Esophagus squamous epithelium (tissue), 5 donors: ENCODE measurements at regions not wholly inside any gene's neighbourhood (a gene's known extent, or its start where the extent isn't known, plus 50 kb on each side); places are given as distances from the start of the nearest gene placed in this dataset.

Source experiments
- DNase-seq: peaks from one replicate; lab custom pipeline; 2025; lab: John Stamatoyannopoulos, UW
- H3K27ac ChIP-seq, 4 donors: fragments of 200-600 bp; sonication (generic); one replicate each; pipeline ENCODE4 v1.5.1; 2016 to 2019; ENCODE audit warnings: mild to moderate bottlenecking in 1 of 4
- H3K27me3 ChIP-seq, 4 donors: fragments of 200-600 bp; sonication (generic); 1 replicate in 3 of 4; 2 replicates in 1 of 4; pipeline versions ENCODE4 v1.5.1 to v1.6.0; 2017 to 2021; ENCODE audit warnings: antibody characterized with exemption in 1 of 4
- H3K36me3 ChIP-seq, 3 donors: fragments of 200-600 bp; sonication (generic); one replicate each; pipeline ENCODE4 v1.5.1; 2016 to 2019
- H3K4me1 ChIP-seq, 3 donors: fragments of 200-600 bp; sonication (generic); one replicate each; pipeline ENCODE4 v1.5.1; 2017 to 2019
- H3K4me3 ChIP-seq, 4 donors: fragments of 200-600 bp; sonication (generic); 1 replicate in 3 of 4; 2 replicates in 1 of 4; pipeline ENCODE4 v1.5.1; 2016 to 2019; ENCODE audit warnings: mild to moderate bottlenecking in 2 of 4, moderate library complexity in 1 of 4
- H3K9me3 ChIP-seq, 3 donors: fragments of 200-600 bp; sonication (generic); one replicate each; pipeline ENCODE4 v1.5.1; 2016 to 2019
- CTCF ChIP-seq, 6 experiments: fragments of 450-650 bp in 4 of 6; fragments of 200-600 bp in 2 of 6; sonication (generic) in 2 of 6; IDR thresholded peaks; one replicate each; pipeline ENCODE4 v1.5.1; 2016 to 2019; ENCODE audit warnings: antibody characterized with exemption in 6 of 6, mild to moderate bottlenecking in 4 of 6, moderate library complexity in 4 of 6
- POLR2A ChIP-seq, 4 donors: fragments of 450-650 bp; IDR thresholded peaks; one replicate each; pipeline ENCODE4 v1.6.1; 2017; ENCODE audit warnings: antibody characterized with exemption in 4 of 4, mild to moderate bottlenecking in 4 of 4, moderate library complexity in 3 of 4
- WGBS, 2 donors: methylation state at CpG; one replicate each; pipeline ENCODE4 v1.1.5; 2018; 5-methylcytosine and 5-hydroxymethylcytosine counted together
- intact Hi-C: fragments of 100-400 bp; cut with DNase I; formaldehyde crosslinking; loops from one replicate; pipeline ENCODE4 v1.15.0; 2022
- donor health status: DM: yes; HTN: yes; CAD: no.

GRCh38 chr11:21968702-21969101 lies 224.2 kb upstream of the ANO5 start:
- no peaks in the 10 kb centered on the region for H3K9me3 ChIP-seq
- H3K4me3 ChIP-seq, result no peak overlapping the region
- TF ChIP-seq CTCF (IDR thresholded peaks at IDR 0.05), result no peak
- TF ChIP-seq POLR2A (IDR thresholded peaks at IDR 0.05), result no peak
- intact Hi-C loops, result no loop called here
- H3K27me3 ChIP-seq, result no peaks in the 10 kb centered on the region
- WGBS, 2 donors, result 44 to 48% methylated on average over 1 of the region's 1 CpG
- no peaks in the 10 kb centered on the region for H3K36me3 ChIP-seq
- H3K27ac ChIP-seq, result no peak overlapping the region
- DNase-seq, result no peak
- no peaks in the 10 kb centered on the region for H3K4me1 ChIP-seq

GRCh38 chr11:21969841-21970240 lies 223.0 kb upstream of the ANO5 start:
- no peaks in the 10 kb centered on the region for H3K27me3 ChIP-seq
- H3K36me3 ChIP-seq, result no peaks in the 10 kb centered on the region
- intact Hi-C loops, result no loop called here
- no peaks in the 10 kb centered on the region for H3K9me3 ChIP-seq
- DNase-seq, result no peak
- 0 to 35% methylated on average over 1 to 2 of the region's 3 CpGs for WGBS, 2 donors
- no peak overlapping the region for H3K27ac ChIP-seq
- TF ChIP-seq POLR2A (IDR thresholded peaks at IDR 0.05) (no peak), CTCF (IDR thresholded peaks at IDR 0.05) (no peak)
- H3K4me3 ChIP-seq, result no peak overlapping the region
- no peaks in the 10 kb centered on the region for H3K4me1 ChIP-seq

- WGBS, 2 donors, result 30 to 37% methylated on average over 2 of the region's 2 CpGs
- no peaks in the 10 kb centered on the region for H3K36me3 ChIP-seq
- intact Hi-C loops, result no loop called here
- no peak overlapping the region for H3K4me3 ChIP-seq
- no peaks in the 10 kb centered on the region for H3K9me3 ChIP-seq
- H3K4me1 ChIP-seq, result no peaks in the 10 kb centered on the region
- TF ChIP-seq POLR2A (IDR thresholded peaks at IDR 0.05) (no peak), CTCF (IDR thresholded peaks at IDR 0.05) (no peak)
- H3K27me3 ChIP-seq, result no peaks in the 10 kb centered on the region
- no peak overlapping the region for H3K27ac ChIP-seq
- DNase-seq, result no peak
Observed at GRCh38 chr11:21975242-21975641, 217.6 kb upstream of the ANO5 start.

- Histone ChIP-seq H3K27ac (no peak overlapping the region), H3K4me3 (no peak overlapping the region), H3K9me3 (no peaks in the 10 kb centered on the region), H3K36me3 (no peaks in the 10 kb centered on the region), H3K4me1 (no peaks in the 10 kb centered on the region), H3K27me3 (no peaks in the 10 kb centered on the region)
- TF ChIP-seq CTCF (IDR thresholded peaks at IDR 0.05), result no peak
- no peak for DNase-seq
- 79 to 85% methylated on average over 7 to 8 of the region's 8 CpGs for WGBS, 2 donors
- intact Hi-C loops, result no loop called here
Observed at GRCh38 chr11:21976210-21976609, 216.7 kb upstream of the ANO5 start.

GRCh38 chr11:21983431-21983830 lies 209.5 kb upstream of the ANO5 start:
- no peaks in the 10 kb centered on the region for H3K27me3 ChIP-seq
- TF ChIP-seq POLR2A (IDR thresholded peaks at IDR 0.05), result no peak
- TF ChIP-seq CTCF (IDR thresholded peaks at IDR 0.05), result no peak
- no peak overlapping the region for H3K27ac ChIP-seq
- H3K9me3 ChIP-seq, result no peaks in the 10 kb centered on the region
- intact Hi-C loops, result no loop called here
- DNase-seq, result no peak
- H3K4me1 ChIP-seq, result no peaks in the 10 kb centered on the region
- H3K36me3 ChIP-seq, result no peaks in the 10 kb centered on the region
- H3K4me3 ChIP-seq, result no peak overlapping the region
- WGBS, 2 donors, result 49 to 69% methylated on average over 2 of the region's 2 CpGs
